H9 (cell line): ENCODE measurements at regions not wholly inside any gene's neighbourhood (a gene's known extent, or its start where the extent isn't known, plus 50 kb on each side); places are given as distances from the start of the nearest gene placed in this dataset.

Source experiments
- DNase-seq: peaks from one replicate; pipeline ENCODE4 v3.0.0-alpha.2; 2017
- H2AFZ ChIP-seq: one replicate; pipeline ENCODE4 v1.6.1; 2013; ENCODE audit warnings: mild to moderate bottlenecking, low read length, control low read depth, moderate library complexity
- H2AK5ac ChIP-seq: 2 replicates; pipeline ENCODE4 v1.6.1; 2013; ENCODE audit warnings: low read length, control low read depth, mixed read lengths; ENCODE audit not compliant: insufficient read length
- H2BK120ac ChIP-seq: one replicate; pipeline ENCODE4 v1.6.1; 2013; ENCODE audit warnings: low read depth, mild to moderate bottlenecking, low read length, control low read depth, inconsistent platforms; ENCODE audit not compliant: poor library complexity, severe bottlenecking
- H2BK12ac ChIP-seq: 2 replicates; pipeline ENCODE4 v1.6.1; 2013; ENCODE audit warnings: low read length, control low read depth, mixed read lengths, low read depth; ENCODE audit not compliant: insufficient read length
- H2BK15ac ChIP-seq: 2 replicates; pipeline ENCODE4 v1.6.1; 2013; ENCODE audit warnings: low read depth, low read length, control low read depth
- H2BK20ac ChIP-seq: one replicate; pipeline ENCODE4 v1.6.1; 2013; ENCODE audit warnings: low read depth, mild to moderate bottlenecking, low read length, control low read depth, inconsistent platforms; ENCODE audit not compliant: poor library complexity, severe bottlenecking
- H2BK5ac ChIP-seq: 2 replicates; pipeline ENCODE4 v1.6.1; 2013; ENCODE audit warnings: low read length, control low read depth, mixed read lengths; ENCODE audit not compliant: insufficient read length
- H3K14ac ChIP-seq: 2 replicates; pipeline ENCODE4 v1.6.1; 2013; ENCODE audit warnings: low read length, control low read depth; ENCODE audit not compliant: insufficient read depth
- H3K18ac ChIP-seq: 2 replicates; pipeline ENCODE4 v1.6.1; 2013; ENCODE audit warnings: low read depth, mild to moderate bottlenecking, mixed read lengths, low read length, control low read depth; ENCODE audit not compliant: insufficient read length
- H3K23ac ChIP-seq: 2 replicates; pipeline ENCODE4 v1.6.1; 2013; ENCODE audit warnings: low read length, control low read depth, mixed read lengths, low read depth; ENCODE audit not compliant: insufficient read length
- H3K23me2 ChIP-seq: 2 replicates; pipeline ENCODE4 v1.6.1; 2013; ENCODE audit warnings: low read depth, mild to moderate bottlenecking, mixed read lengths, low read length, control low read depth; ENCODE audit not compliant: insufficient read length, poor library complexity, severe bottlenecking
- H3K27ac ChIP-seq: 2 replicates; pipeline ENCODE4 v1.5.1; 2013; ENCODE audit warnings: low read length, control low read depth, mixed read lengths, low read depth; ENCODE audit not compliant: insufficient read length
- H3K27me3 ChIP-seq: 2 replicates; pipeline ENCODE4 v1.6.1; 2013; ENCODE audit warnings: low read length, control low read depth, inconsistent platforms; ENCODE audit not compliant: insufficient read depth
- H3K4ac ChIP-seq: 2 replicates; pipeline ENCODE4 v1.6.1; 2013; ENCODE audit warnings: low read depth, mild to moderate bottlenecking, control low read depth, inconsistent platforms, low read length, moderate library complexity
- H3K4me1 ChIP-seq: 2 replicates; pipeline ENCODE4 v1.6.1; 2013; ENCODE audit warnings: low read length, control low read depth, inconsistent platforms; ENCODE audit not compliant: insufficient read depth
- H3K4me2 ChIP-seq: 2 replicates; pipeline ENCODE4 v1.6.1; 2013; ENCODE audit warnings: low read length, control low read depth, mixed read lengths; ENCODE audit not compliant: insufficient read length, insufficient read depth
- H3K56ac ChIP-seq: 2 replicates; pipeline ENCODE4 v1.6.1; 2013; ENCODE audit warnings: low read depth, mild to moderate bottlenecking, mixed read lengths, low read length, control low read depth; ENCODE audit not compliant: insufficient read length
- H3K79me1 ChIP-seq: 2 replicates; pipeline ENCODE4 v1.6.1; 2013; ENCODE audit warnings: low read depth, mild to moderate bottlenecking, moderate library complexity, low read length, control low read depth, inconsistent platforms; ENCODE audit not compliant: insufficient read depth, poor library complexity, severe bottlenecking
- H3K79me2 ChIP-seq: 2 replicates; pipeline ENCODE4 v1.6.1; 2013; ENCODE audit warnings: low read length, control low read depth, inconsistent platforms; ENCODE audit not compliant: insufficient read depth
- H3K9ac ChIP-seq: 2 replicates; pipeline ENCODE4 v1.6.1; 2013; ENCODE audit warnings: low read length, control low read depth, mixed read lengths; ENCODE audit not compliant: insufficient read length; ENCODE audit errors: extremely low read depth
- H3K9me3 ChIP-seq: one replicate; pipeline ENCODE4 v1.6.1; 2013; ENCODE audit warnings: low read depth, low read length, inconsistent platforms; ENCODE audit not compliant: control insufficient read depth
- H3T11ph ChIP-seq: one replicate; pipeline ENCODE4 v1.6.1; 2013; ENCODE audit warnings: mild to moderate bottlenecking, low read length, control low read depth, inconsistent platforms
- H4K20me1 ChIP-seq: one replicate; pipeline ENCODE4 v1.6.1; 2013; ENCODE audit not compliant: control insufficient read depth, insufficient read length, insufficient read depth
- H4K5ac ChIP-seq: 2 replicates; pipeline ENCODE4 v1.6.1; 2013; ENCODE audit warnings: low read depth, mild to moderate bottlenecking, mixed read lengths, low read length, control low read depth; ENCODE audit not compliant: insufficient read length
- H4K8ac ChIP-seq: replicated peaks from 2 replicates; pipeline ENCODE4 v1.6.1; 2013; ENCODE audit warnings: low read length, control low read depth, mixed read lengths, low read depth; ENCODE audit not compliant: insufficient read length
- H4K91ac ChIP-seq: 2 replicates; pipeline ENCODE4 v1.6.1; 2013; ENCODE audit warnings: low read depth, mild to moderate bottlenecking, moderate library complexity, mixed read lengths, low read length, control low read depth; ENCODE audit not compliant: insufficient read length
- H3K27ac Mint-ChIP-seq, 3 experiments: 2 replicates in 2 of 3; 3 replicates in 1 of 3; pipeline ENCODE4 v1.8.0; 2020 to 2021; ENCODE audit warnings: mixed read lengths in 3 of 3, mild to moderate bottlenecking in 1 of 3, moderate library complexity in 1 of 3
- H3K27me3 Mint-ChIP-seq: 2 replicates; pipeline ENCODE4 v1.8.0; 2021; ENCODE audit warnings: low read depth, mild to moderate bottlenecking, moderate library complexity, mixed read lengths
- H3K36me3 Mint-ChIP-seq, 3 experiments: 2 replicates in 2 of 3; 3 replicates in 1 of 3; pipeline ENCODE4 v1.8.0; 2020 to 2021; ENCODE audit warnings: low read depth in 3 of 3, mixed read lengths in 3 of 3; ENCODE audit not compliant: insufficient read depth in 1 of 3
- H3K4me1 Mint-ChIP-seq, 2 experiments: 2 replicates each; pipeline ENCODE4 v1.8.0; 2020; ENCODE audit warnings: mixed read lengths in 2 of 2
- H3K4me3 Mint-ChIP-seq, 2 experiments: 2 replicates in 1 of 2; 3 replicates in 1 of 2; pipeline ENCODE4 v1.8.0; 2020 to 2021; ENCODE audit warnings: mild to moderate bottlenecking in 2 of 2, mixed read lengths in 2 of 2, moderate library complexity in 1 of 2
- H3K9me3 Mint-ChIP-seq, 2 experiments: 2 replicates in 1 of 2; 3 replicates in 1 of 2; pipeline ENCODE4 v1.8.0; 2020; ENCODE audit warnings: mild to moderate bottlenecking in 2 of 2, mixed read lengths in 2 of 2, moderate library complexity in 1 of 2
- WGBS: extraction: QIAGEN DNeasy Blood & Tissue Kit; methylation state at CpG from one replicate; pipeline ENCODE4 v1.1.7; 2013; ENCODE audit warnings: missing lambda C conversion rate, low lambda C conversion rate, mixed read lengths; ENCODE audit not compliant: insufficient read length; ENCODE audit errors: extremely low coverage; 5-methylcytosine and 5-hydroxymethylcytosine counted together
- TF ChIP-seq, protein P1 (sequence below): fragments of 200-600 bp; sonication (generic); conservative IDR thresholded peaks from 3 replicates; pipeline ENCODE4 v1.8.0; 2021; ENCODE audit warnings: antibody characterized with exemption, mild to moderate bottlenecking

DNA sequence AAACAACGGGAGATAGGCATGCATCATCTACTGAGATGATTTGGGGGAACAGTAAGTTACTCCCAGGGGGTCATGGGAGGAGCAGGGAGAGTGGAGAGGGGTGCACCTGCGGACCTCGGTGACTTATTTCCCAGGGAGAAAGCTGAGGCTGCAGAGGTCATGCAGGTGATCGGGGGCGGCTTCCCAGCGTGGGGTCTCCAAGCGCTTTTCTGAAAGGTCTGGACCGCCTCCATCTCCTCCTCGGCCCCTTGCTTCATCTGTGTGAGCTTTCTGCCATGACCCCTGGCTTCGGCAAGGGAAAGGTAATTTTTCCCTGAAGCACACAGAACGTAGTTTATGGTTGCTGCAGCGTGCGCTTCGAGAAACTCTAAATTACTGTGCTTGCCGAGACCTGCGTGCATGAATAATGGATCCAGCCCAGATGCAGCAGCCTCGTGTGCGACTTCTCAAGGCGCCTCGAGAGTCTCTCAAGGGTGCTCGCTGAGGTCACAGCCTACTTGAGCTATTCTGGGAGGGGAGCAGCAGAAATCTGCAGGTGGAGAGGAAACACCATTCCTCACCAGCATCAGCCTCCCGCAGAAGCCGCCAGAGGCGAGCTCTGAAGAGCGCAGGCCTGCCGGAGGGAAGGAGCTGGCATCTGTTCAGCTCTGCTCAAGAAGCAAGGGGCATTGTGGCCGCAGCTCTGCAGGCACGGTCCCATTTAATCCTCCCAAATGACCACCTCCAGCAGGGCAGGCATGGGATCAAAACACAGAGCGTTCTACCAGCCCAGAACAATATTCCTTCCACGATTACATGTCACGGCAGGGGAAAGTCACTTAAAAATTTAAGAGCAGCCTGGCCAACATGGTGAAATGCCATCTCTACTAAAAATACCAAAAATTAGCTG is 308.4 kb upstream of the MYT1L start:
- Histone ChIP-seq H3K23ac (no peak overlapping the region), H4K5ac (no peak overlapping the region), H3K18ac (no peak overlapping the region), H2BK20ac (no peak overlapping the region), H2BK12ac (no peak overlapping the region), H3K9ac (no peak overlapping the region), H3K23me2 (no peaks in the 10 kb centered on the region), H2BK120ac (no peak overlapping the region), H3K4me1 (no peaks in the 10 kb centered on the region), H3K27me3 (no peaks in the 10 kb centered on the region), H3K14ac (no peak overlapping the region), H3K27ac (no peak overlapping the region), H3K79me2 (no peaks in the 10 kb centered on the region), H2BK15ac (no peak overlapping the region), H3K79me1 (no peaks in the 10 kb centered on the region), H3K9me3 (no peaks in the 10 kb centered on the region), H2AFZ (no peak overlapping the region), H4K20me1 (no peaks in the 10 kb centered on the region), H4K91ac (no peak overlapping the region), H3K56ac (no peak overlapping the region), H3K4ac (no peak overlapping the region), H4K8ac (no peak overlapping the region), H2AK5ac (no peak overlapping the region), H3K4me2 (no peak overlapping the region), H3T11ph (no peak overlapping the region), H2BK5ac (no peak overlapping the region)
- Mint-ChIP-seq H3K4me1 (peaks cover 6 to 10% of the 10 kb centered on the region in 2 experiments), H3K27me3 (peaks cover 7% of the 10 kb centered on the region), H3K36me3 (peaks cover 0 to 5% (median 0%) of the 10 kb centered on the region in 3 experiments; a peak in 3 of 7 replicates), H3K27ac (no peak overlapping the region), H3K4me3 (no peak overlapping the region), H3K9me3 (peaks cover 3 to 5% of the 10 kb centered on the region in 2 experiments; a peak in 4 of 5 replicates)
- WGBS, result no CpG with 5 or more reads among the region's 31 CpGs
- DNase-seq, result no peak
- TF ChIP-seq, protein P1, sequence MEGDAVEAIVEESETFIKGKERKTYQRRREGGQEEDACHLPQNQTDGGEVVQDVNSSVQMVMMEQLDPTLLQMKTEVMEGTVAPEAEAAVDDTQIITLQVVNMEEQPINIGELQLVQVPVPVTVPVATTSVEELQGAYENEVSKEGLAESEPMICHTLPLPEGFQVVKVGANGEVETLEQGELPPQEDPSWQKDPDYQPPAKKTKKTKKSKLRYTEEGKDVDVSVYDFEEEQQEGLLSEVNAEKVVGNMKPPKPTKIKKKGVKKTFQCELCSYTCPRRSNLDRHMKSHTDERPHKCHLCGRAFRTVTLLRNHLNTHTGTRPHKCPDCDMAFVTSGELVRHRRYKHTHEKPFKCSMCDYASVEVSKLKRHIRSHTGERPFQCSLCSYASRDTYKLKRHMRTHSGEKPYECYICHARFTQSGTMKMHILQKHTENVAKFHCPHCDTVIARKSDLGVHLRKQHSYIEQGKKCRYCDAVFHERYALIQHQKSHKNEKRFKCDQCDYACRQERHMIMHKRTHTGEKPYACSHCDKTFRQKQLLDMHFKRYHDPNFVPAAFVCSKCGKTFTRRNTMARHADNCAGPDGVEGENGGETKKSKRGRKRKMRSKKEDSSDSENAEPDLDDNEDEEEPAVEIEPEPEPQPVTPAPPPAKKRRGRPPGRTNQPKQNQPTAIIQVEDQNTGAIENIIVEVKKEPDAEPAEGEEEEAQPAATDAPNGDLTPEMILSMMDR, result no peak
